ENCODE measurements at regions not wholly inside any gene's neighbourhood (a gene's known extent, or its start where the extent isn't known, plus 50 kb on each side); places are given as distances from the start of the nearest gene placed in this dataset.

GRCh38 chr2:198909525-198910267 lies 548.0 kb downstream of the SATB2 start:
- TF ChIP-seq CTCF (IDR thresholded peaks at IDR 0.05) (no peak), POLR2AphosphoS5 (IDR thresholded peaks at IDR 0.05; ENCODE audit: insufficient read depth in 1 of 2, low read depth in 1 of 2) (no peak)
